Omental fat pad (tissue), 3 donors: ENCODE measurements at regions not wholly inside any gene's neighbourhood (a gene's known extent, or its start where the extent isn't known, plus 50 kb on each side); places are given as distances from the start of the nearest gene placed in this dataset.

Experiments used
- ATAC-seq: fragments of 150-250 bp; one replicate; pipeline ENCODE4 v1.9.1; 2016; ENCODE audit warnings: mild to moderate bottlenecking, moderate library complexity; ENCODE audit not compliant: low FRiP score
- DNase-seq: peaks from one replicate; pipeline ENCODE4 v3.0.0-alpha.2; 2019; ENCODE audit warnings: low spot score
- TF ChIP-seq, protein P1 (sequence below), 3 donors: fragments of 450-650 bp; IDR thresholded peaks; one replicate each; pipeline ENCODE4 v1.5.1; 2016 to 2017; ENCODE audit warnings: antibody characterized with exemption in 3 of 3, mild to moderate bottlenecking in 3 of 3, moderate library complexity in 2 of 3

DNA sequence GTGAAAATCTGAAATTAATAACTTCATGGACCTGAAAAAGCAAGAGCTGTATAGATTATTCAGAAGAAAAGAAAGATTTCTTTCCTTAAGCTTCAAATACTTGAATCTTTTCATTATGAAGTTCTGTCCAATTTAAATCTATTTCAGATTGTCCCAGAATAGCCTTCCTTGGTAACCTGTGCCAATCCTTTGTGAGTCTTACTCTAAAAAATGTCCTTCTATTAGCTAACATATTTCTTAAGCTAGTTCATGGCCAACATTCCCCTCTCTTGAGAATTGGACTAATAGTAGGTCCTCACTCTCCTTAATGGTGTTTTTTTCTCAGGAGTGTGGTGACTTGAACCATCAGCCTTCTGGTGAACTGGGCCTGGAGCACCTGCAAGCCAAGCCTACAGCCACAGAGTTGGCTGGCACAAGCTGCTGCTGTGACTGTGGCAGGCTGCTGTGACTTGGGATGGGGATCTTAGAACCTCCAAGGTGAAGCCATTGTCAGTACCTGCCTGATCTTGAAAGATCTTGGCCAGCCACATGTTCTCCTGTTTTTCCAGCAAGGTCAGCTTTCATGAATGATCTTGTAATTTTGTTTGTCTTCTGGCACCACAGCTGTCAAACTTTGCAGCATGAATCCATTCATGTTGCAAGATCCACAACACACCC, 262.6 kb upstream of the MAP3K1 start:
- peak; percentile 64 for ATAC-seq
- DNase-seq = no peak
- TF ChIP-seq, protein P1, sequence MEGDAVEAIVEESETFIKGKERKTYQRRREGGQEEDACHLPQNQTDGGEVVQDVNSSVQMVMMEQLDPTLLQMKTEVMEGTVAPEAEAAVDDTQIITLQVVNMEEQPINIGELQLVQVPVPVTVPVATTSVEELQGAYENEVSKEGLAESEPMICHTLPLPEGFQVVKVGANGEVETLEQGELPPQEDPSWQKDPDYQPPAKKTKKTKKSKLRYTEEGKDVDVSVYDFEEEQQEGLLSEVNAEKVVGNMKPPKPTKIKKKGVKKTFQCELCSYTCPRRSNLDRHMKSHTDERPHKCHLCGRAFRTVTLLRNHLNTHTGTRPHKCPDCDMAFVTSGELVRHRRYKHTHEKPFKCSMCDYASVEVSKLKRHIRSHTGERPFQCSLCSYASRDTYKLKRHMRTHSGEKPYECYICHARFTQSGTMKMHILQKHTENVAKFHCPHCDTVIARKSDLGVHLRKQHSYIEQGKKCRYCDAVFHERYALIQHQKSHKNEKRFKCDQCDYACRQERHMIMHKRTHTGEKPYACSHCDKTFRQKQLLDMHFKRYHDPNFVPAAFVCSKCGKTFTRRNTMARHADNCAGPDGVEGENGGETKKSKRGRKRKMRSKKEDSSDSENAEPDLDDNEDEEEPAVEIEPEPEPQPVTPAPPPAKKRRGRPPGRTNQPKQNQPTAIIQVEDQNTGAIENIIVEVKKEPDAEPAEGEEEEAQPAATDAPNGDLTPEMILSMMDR (IDR thresholded peaks at IDR 0.05) = no peak

DNA sequence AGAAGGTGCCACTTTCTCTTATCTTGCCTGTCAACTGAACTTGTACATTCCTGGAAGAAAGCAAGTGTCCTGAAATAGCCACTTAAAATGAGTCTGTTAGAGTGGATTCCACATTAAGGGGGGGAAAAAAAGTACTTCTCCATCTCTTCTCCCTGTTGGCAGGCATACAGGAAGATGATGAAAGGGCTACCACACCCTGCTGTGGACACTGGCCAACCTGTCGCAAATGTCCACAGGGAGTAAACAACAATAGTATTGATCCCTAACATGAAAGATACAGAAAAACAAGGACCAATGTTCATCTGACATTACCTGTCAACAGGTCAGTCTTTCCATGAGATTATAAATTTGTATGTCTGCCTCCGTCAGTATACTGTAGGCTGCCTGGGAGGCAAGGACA, 265.1 kb upstream of the MAP3K1 start:
- ATAC-seq (no peak), DNase-seq (no peak)
- TF ChIP-seq, protein P1 (IDR thresholded peaks at IDR 0.05) = no peak

DNA sequence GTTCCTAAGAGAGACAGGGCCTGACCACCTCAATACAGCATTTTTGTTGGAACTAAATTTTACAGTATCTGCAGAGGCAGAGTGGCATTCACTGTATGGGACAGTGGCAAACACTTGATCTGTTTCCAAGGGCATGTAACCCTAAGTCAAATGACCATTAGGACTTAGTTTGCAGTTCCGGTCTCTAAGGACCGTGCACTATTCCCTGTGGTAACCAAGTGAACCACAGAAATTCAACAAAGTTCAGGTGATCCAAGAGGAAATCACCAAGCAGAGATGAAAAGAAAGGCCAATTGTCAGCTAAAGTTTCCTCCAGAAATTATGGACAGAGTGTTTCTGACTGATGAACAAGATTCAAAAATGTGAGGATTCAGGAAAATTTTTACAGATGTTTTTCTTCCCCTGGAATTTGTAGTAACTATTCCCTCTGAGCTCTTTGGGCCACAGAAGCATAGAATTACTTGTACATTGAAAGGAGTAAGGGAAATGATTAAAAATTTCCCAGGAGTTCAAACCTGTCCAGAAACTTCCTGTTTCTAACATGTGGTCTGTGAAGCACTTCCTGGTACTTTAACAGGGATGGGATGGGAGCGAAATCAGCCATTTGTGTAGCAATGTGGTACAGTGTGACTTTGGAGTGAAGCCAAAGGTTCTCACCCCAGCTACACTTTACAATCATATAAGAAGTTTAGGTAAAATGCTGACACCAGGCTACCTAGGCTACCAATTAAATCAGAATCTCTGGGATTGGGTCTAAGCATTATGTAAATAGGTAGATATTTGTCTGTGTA, 266.1 kb upstream of the MAP3K1 start:
- TF ChIP-seq, protein P1 (IDR thresholded peaks at IDR 0.05) = no peak
- DNase-seq (no peak), ATAC-seq (no peak)

DNA sequence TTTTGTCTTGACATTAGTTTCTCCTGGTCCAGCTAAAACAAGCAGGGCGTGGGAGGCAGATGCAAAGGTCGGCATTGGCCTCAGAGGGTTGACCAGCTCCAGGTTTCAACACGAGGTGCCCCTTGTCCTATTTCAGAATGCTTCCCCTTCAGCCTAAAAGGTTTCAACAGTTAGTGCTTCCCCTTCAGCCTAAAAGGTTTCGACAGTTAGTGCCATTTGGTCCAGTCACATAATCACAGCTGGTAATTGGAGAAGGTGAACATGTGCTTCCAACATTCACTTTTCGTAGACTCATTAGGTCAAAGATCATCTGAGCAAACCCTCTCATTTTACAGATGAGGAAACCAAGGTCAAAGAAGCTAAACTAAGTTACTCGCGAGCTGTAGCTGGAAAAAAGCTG, 270.3 kb upstream of the MAP3K1 start:
- peak; percentile 50 for ATAC-seq
- TF ChIP-seq, protein P1 (IDR thresholded peaks at IDR 0.05) = no peak

DNA sequence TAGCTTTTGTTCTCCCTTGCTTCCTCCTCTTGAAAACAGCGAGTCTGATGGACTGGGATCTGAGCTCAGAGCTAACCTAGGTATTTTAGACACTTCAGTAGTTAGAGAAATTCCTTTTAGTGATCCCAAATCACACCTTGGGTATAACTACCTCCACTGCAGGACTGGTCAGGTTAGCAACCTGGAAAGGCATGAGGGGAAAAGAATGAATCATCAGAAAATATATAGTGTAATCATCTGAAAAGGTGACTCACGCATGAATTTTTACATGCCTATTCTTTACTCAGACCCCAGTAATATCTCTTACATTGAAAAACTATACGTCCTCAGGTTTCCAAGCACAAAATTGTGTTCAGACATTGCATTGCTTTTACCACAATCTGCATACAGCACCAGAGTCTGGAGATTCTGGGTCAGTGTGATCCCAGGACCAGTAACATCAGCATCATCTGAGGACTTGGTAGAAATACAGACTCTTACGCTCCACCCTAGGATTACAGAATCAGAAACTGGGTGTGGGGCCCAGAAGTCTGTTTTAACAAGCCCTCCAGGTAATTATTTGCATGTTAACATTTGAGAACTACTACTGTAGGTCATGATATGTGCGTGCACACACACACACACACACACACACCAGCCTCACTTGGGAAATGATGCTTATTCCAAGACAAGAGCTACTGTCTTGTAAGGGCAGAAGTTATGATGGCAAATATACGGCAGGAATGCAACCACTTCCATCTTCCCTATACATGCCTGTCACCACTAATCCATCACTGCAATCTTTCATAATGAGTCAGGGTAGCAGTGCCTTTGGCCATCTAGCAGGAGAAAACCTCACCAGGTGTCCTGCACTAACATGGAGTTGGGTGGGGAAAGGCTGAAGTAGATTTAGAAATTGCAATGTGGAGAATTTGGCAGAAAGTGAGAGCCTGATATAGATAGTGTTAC, 271.6 kb upstream of the MAP3K1 start:
- TF ChIP-seq, protein P1 (IDR thresholded peaks at IDR 0.05) = no peak
- ATAC-seq = no peak
- no peak for DNase-seq

More for the DNA sequence above, 270.3 kb upstream of the MAP3K1 start:
- no peak for DNase-seq

DNA sequence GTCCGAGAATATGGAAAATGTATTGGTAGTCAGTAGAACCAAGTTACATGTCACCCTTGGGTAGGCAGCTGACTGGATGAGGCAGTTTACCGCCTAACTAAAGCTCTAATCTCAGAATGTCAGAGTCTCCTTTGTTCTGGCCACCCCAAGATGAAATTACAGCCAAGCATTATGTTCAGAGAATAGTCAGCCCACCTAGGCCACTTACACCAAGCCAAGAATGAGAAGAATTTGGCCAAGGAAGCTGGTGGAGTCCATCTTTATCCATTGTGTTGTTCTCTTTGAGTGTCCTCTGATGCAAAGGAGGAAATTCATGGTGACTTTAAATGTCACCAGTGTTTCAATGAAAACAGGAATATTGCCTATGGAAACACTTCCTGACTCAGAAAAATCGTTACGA, 275.1 kb upstream of the MAP3K1 start:
- ATAC-seq (no peak), DNase-seq (no peak)
- TF ChIP-seq, protein P1 (IDR thresholded peaks at IDR 0.05) = no peak
